OCI-LY7 (cell line): ENCODE measurements at regions not wholly inside any gene's neighbourhood (a gene's known extent, or its start where the extent isn't known, plus 50 kb on each side); places are given as distances from the start of the nearest gene placed in this dataset.

ENCODE experiments used
- BruUV-seq: library from RNA; stranded (reverse); fragments of 400-500 nt; replicated peaks from 2 replicates; lab custom pipeline; 2021; lab: Mats Ljungman, UMichigan
- CTCF ChIA-PET: fragments of 300-600 bp; sonication (Branson Sonifier 250); formaldehyde crosslinking; loops from one replicate; lab custom pipeline; 2022; ENCODE audit warnings: antibody characterized with exemption; ENCODE audit not compliant: unreplicated experiment; lab: Charles Lee
- POLR2A ChIA-PET: fragments of 300-600 bp; sonication (Branson Sonifier 250); formaldehyde crosslinking; loops from one replicate; lab custom pipeline; 2022; ENCODE audit warnings: antibody characterized with exemption; lab: Charles Lee
- DNase-seq: peaks from one replicate; pipeline ENCODE4 v3.0.0-alpha.2; 2015; ENCODE audit warnings: low spot score
- H2AFZ ChIP-seq: fragments of 200-600 bp; sonication (generic), shearing (Covaris generic); 2 replicates; pipeline ENCODE4 v1.6.1; 2014; ENCODE audit warnings: mild to moderate bottlenecking, antibody characterized with exemption, low read length, moderate library complexity
- H3K27ac ChIP-seq: fragments of 200-600 bp; sonication (generic); 2 replicates; pipeline ENCODE4 v1.5.1; 2014; ENCODE audit warnings: mixed run types, low read depth, mild to moderate bottlenecking, moderate library complexity, low read length, inconsistent platforms; ENCODE audit not compliant: poor library complexity, severe bottlenecking
- H3K36me3 ChIP-seq: fragments of 200-600 bp; sonication (generic); 2 replicates; pipeline ENCODE4 v1.6.1; 2014; ENCODE audit warnings: mild to moderate bottlenecking, antibody characterized with exemption, low read length, moderate library complexity, mixed read lengths; ENCODE audit not compliant: insufficient read depth
- H3K4me1 ChIP-seq: fragments of 200-600 bp; sonication (generic); 2 replicates; pipeline ENCODE4 v1.5.1; 2014; ENCODE audit warnings: mild to moderate bottlenecking, low read length; ENCODE audit not compliant: insufficient read depth, poor library complexity, severe bottlenecking
- H3K4me2 ChIP-seq: fragments of 200-600 bp; sonication (generic); 2 replicates; pipeline ENCODE4 v1.6.1; 2014; ENCODE audit warnings: mild to moderate bottlenecking, low read length
- H3K4me3 ChIP-seq: fragments of 200-600 bp; sonication (generic); 2 replicates; pipeline ENCODE4 v1.5.1; 2014; ENCODE audit warnings: mild to moderate bottlenecking, low read depth, low read length; ENCODE audit not compliant: poor library complexity, severe bottlenecking
- H3K79me2 ChIP-seq: fragments of 200-600 bp; sonication (generic); 2 replicates; pipeline ENCODE4 v1.6.1; 2016; ENCODE audit warnings: low read depth, mild to moderate bottlenecking, low read length, moderate library complexity, mixed read lengths; ENCODE audit not compliant: insufficient read depth
- H3K9me2 ChIP-seq: fragments of 200-600 bp; sonication (generic); 2 replicates; pipeline ENCODE4 v1.6.1; 2016; ENCODE audit warnings: mild to moderate bottlenecking, low read length, mixed read lengths; ENCODE audit not compliant: insufficient read depth
- H3K9me3 ChIP-seq: fragments of 200-600 bp; sonication (generic); 2 replicates; pipeline ENCODE4 v1.6.1; 2014; ENCODE audit warnings: mild to moderate bottlenecking, mixed run types, low read length, mixed read lengths
- H4K20me1 ChIP-seq: fragments of 200-600 bp; sonication (generic); 2 replicates; pipeline ENCODE4 v1.6.1; 2014; ENCODE audit warnings: mild to moderate bottlenecking, antibody characterized with exemption, low read length, moderate library complexity, mixed read lengths; ENCODE audit not compliant: insufficient read depth
- EZH2phosphoT487 ChIP-seq: fragments of 200-600 bp; sonication (generic); IDR thresholded peaks from 2 replicates; pipeline ENCODE4 v1.6.1; 2018; ENCODE audit warnings: low read depth, borderline replicate concordance, mild to moderate bottlenecking, mixed run types, antibody characterized with exemption, low read length, moderate library complexity, mixed read lengths
- intact Hi-C: fragments of 100-400 bp; cut with micrococcal nuclease; formaldehyde crosslinking; loops from one replicate; pipeline ENCODE4 v1.10.0; 2022; ENCODE audit not compliant: unreplicated experiment
- TF ChIP-seq, protein P1 (sequence below): fragments of 200-600 bp; sonication (generic); conservative IDR thresholded peaks from 2 replicates; pipeline ENCODE4 v1.5.1; 2014; ENCODE audit warnings: mild to moderate bottlenecking, antibody characterized with exemption, low read length, moderate library complexity, mixed read lengths

DNA sequence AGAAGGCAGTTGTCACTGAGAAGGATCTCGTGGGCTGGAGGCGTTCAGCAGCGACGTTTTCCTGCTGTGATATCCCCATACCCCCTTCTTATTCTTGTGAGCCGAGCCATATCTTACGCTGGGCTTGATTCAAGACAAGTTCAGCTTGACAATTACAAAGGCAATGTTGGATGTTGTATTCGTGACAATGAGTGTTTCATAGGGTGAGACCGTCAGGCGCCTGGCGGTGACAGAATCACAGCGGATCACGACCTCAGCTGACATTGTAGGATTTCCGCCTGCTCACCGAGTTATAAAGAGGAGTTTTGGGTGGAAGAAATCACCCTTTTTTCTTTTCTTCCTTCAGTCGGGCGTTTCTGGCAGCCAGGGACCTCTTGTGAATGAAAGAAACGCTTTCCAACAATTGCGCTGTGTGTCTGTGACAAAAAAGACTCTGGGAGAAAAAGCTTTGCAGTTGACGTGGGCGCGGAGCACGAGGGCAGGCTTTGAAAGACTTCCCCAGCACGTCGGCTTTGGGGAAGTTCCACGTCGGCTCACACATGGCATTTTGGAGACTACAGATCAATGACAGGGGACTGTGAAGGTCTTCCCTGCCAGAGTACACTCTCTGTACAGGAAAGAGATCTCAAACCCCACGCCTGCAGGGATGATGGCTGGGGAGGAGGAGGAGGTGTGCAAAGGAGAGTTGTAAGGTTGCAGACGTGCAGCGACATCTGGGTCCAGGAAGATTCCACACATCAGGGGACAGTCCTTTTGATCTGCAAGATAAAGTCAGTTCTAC lies 135.4 kb downstream of the CRLF2 start:
- no TSS peak for BruUV-seq

DNA sequence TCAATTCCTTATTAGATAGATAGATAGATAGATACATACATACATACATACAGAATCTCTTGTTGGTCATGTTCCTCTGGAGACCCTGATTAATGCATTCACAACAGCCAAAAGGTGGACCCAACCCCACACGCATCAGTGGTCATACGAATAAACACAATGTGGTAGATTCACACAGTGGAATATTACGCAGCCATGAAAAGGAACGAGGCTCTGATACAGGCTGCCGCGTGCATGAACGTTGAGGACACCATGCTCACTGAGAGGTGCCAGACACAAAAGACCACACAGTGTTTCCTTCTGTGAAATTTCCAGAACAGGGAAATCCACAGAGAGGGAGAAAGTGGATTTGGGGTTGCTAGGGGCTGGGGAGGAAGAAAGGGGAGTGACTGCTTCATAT lies 136.7 kb downstream of the CRLF2 start:
- peaks cover 5% of the 10 kb centered on the region; the same call in 1 of the 2 replicates for H3K9me3 ChIP-seq
- no peak overlapping the region for H2AFZ ChIP-seq
- H3K79me2 ChIP-seq = no peaks in the 10 kb centered on the region
- H3K36me3 ChIP-seq = no peaks in the 10 kb centered on the region
- no peak overlapping the region for H3K4me3 ChIP-seq
- H4K20me1 ChIP-seq = no peaks in the 10 kb centered on the region
- H3K27ac ChIP-seq = no peak overlapping the region
- DNase-seq = no peak
- no TSS peak for BruUV-seq
- H3K4me2 ChIP-seq = no peak overlapping the region
- no peaks in the 10 kb centered on the region for H3K9me2 ChIP-seq
- TF ChIP-seq EZH2phosphoT487 = no peak
- TF ChIP-seq, protein P1, sequence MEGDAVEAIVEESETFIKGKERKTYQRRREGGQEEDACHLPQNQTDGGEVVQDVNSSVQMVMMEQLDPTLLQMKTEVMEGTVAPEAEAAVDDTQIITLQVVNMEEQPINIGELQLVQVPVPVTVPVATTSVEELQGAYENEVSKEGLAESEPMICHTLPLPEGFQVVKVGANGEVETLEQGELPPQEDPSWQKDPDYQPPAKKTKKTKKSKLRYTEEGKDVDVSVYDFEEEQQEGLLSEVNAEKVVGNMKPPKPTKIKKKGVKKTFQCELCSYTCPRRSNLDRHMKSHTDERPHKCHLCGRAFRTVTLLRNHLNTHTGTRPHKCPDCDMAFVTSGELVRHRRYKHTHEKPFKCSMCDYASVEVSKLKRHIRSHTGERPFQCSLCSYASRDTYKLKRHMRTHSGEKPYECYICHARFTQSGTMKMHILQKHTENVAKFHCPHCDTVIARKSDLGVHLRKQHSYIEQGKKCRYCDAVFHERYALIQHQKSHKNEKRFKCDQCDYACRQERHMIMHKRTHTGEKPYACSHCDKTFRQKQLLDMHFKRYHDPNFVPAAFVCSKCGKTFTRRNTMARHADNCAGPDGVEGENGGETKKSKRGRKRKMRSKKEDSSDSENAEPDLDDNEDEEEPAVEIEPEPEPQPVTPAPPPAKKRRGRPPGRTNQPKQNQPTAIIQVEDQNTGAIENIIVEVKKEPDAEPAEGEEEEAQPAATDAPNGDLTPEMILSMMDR = no peak
- intact Hi-C loops = no loop called here
- no peaks in the 10 kb centered on the region for H3K4me1 ChIP-seq
- ChIA-PET CTCF (no interaction called here), POLR2A (no interaction called here)

More for the DNA sequence above, 135.4 kb downstream of the CRLF2 start:
- Histone ChIP-seq H3K4me3 (no peak overlapping the region), H3K36me3 (no peaks in the 10 kb centered on the region), H3K4me2 (no peak overlapping the region), H2AFZ (no peak overlapping the region), H3K9me2 (no peaks in the 10 kb centered on the region), H3K9me3 (peaks cover 5% of the 10 kb centered on the region; the same call in 1 of the 2 replicates), H3K79me2 (no peaks in the 10 kb centered on the region), H4K20me1 (no peaks in the 10 kb centered on the region), H3K27ac (no peak overlapping the region), H3K4me1 (no peaks in the 10 kb centered on the region)
- intact Hi-C loops = no loop called here
- TF ChIP-seq EZH2phosphoT487 = no peak
- TF ChIP-seq, protein P1 = no peak
- POLR2A ChIA-PET = no interaction called here
- CTCF ChIA-PET = no interaction called here
- no peak for DNase-seq

DNA sequence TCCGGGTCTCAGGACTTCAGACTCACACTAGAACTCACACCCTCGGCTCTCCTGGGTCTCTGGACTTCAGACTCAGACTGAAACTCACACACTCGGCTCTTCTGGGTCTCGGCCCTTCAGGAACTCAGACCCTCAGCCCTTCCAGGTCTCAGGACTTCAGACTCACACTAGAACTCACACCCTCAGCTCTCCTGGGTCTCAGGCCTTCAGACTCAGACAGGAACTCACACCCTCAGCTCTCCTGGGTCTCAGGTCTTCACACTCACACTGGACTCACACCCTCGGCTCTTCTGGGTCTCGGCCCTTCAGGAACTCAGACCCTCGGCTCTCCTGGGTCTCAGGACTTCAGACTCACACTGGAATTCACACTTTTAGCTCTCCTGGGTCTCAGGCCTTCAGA lies 137.3 kb downstream of the CRLF2 start:
- Histone ChIP-seq H3K4me3 (no peak overlapping the region), H2AFZ (peak overlapping the region; percentile 47), H3K9me2 (no peaks in the 10 kb centered on the region), H3K4me2 (no peak overlapping the region), H3K9me3 (peaks cover 5% of the 10 kb centered on the region; the same call in 1 of the 2 replicates), H4K20me1 (no peaks in the 10 kb centered on the region), H3K4me1 (no peaks in the 10 kb centered on the region), H3K79me2 (no peaks in the 10 kb centered on the region), H3K27ac (no peak overlapping the region), H3K36me3 (no peaks in the 10 kb centered on the region)
- intact Hi-C loops = no loop called here
- ChIA-PET CTCF (no interaction called here), POLR2A (no interaction called here)
- no peak for DNase-seq
- no TSS peak for BruUV-seq
- no peak for TF ChIP-seq EZH2phosphoT487
- TF ChIP-seq, protein P1 = no peak
